Neural crest cell (in vitro differentiated cells): ENCODE measurements at regions not wholly inside any gene's neighbourhood (a gene's known extent, or its start where the extent isn't known, plus 50 kb on each side); places are given as distances from the start of the nearest gene placed in this dataset.

Source experiments
- DNase-seq: peaks from one replicate; pipeline ENCODE4 v3.0.0; 2021; ENCODE audit warnings: low read depth, mixed read lengths, low spot score
- H3K27ac Mint-ChIP-seq: one replicate; pipeline ENCODE4 v1.8.0; 2021; ENCODE audit warnings: mild to moderate bottlenecking, mixed read lengths; ENCODE audit not compliant: unreplicated experiment
- H3K27me3 Mint-ChIP-seq: 2 replicates; pipeline ENCODE4 v1.8.0; 2021; ENCODE audit warnings: low read depth, mild to moderate bottlenecking, mixed read lengths
- H3K36me3 Mint-ChIP-seq: 2 replicates; pipeline ENCODE4 v1.8.0; 2021; ENCODE audit warnings: low read depth, mild to moderate bottlenecking, mixed read lengths
- H3K4me1 Mint-ChIP-seq: 2 replicates; pipeline ENCODE4 v1.8.0; 2021; ENCODE audit warnings: mixed read lengths
- H3K4me3 Mint-ChIP-seq: one replicate; pipeline ENCODE4 v1.8.0; 2021; ENCODE audit warnings: mild to moderate bottlenecking, mixed read lengths
- H3K9me3 Mint-ChIP-seq: 2 replicates; pipeline ENCODE4 v1.8.0; 2021; ENCODE audit warnings: mixed read lengths
- CTCF ChIP-seq: fragments of 200-600 bp; sonication (generic); conservative IDR thresholded peaks from 2 replicates; pipeline ENCODE4 v1.5.0; 2021; ENCODE audit warnings: antibody characterized with exemption, mild to moderate bottlenecking

GRCh38 chr5:89010512-89010911 lies 127.5 kb upstream of the MEF2C start:
- no peak for DNase-seq
- Mint-ChIP-seq H3K27me3 (no peaks in the 10 kb centered on the region), H3K36me3 (no peaks in the 10 kb centered on the region), H3K9me3 (peaks cover 4% of the 10 kb centered on the region), H3K4me1 (peaks cover 9% of the 10 kb centered on the region), H3K27ac (no peak overlapping the region), H3K4me3 (no peak overlapping the region)
- no peak for TF ChIP-seq CTCF

GRCh38 chr5:89008291-89008690 lies 125.3 kb upstream of the MEF2C start:
- Mint-ChIP-seq H3K27me3 (no peaks in the 10 kb centered on the region), H3K4me1 (peaks cover 9% of the 10 kb centered on the region), H3K4me3 (no peak overlapping the region), H3K9me3 (peaks cover 10% of the 10 kb centered on the region), H3K36me3 (peaks cover 3% of the 10 kb centered on the region), H3K27ac (no peak overlapping the region)
- no peak for DNase-seq
- TF ChIP-seq CTCF, result no peak

GRCh38 chr5:89005990-89006389 lies 123.0 kb upstream of the MEF2C start:
- Mint-ChIP-seq H3K4me3 (no peak overlapping the region), H3K27ac (no peak overlapping the region), H3K4me1 (no peaks in the 10 kb centered on the region), H3K36me3 (peaks cover 3% of the 10 kb centered on the region), H3K9me3 (peaks cover 10% of the 10 kb centered on the region), H3K27me3 (no peaks in the 10 kb centered on the region)
- no peak for TF ChIP-seq CTCF
- DNase-seq, result no peak

GRCh38 chr5:89004379-89004778 lies 121.4 kb upstream of the MEF2C start:
- no peaks in the 10 kb centered on the region for H3K4me1 Mint-ChIP-seq
- peaks cover 10% of the 10 kb centered on the region for H3K9me3 Mint-ChIP-seq
- no peak for TF ChIP-seq CTCF
- no peak overlapping the region for H3K4me3 Mint-ChIP-seq
- no peak overlapping the region for H3K27ac Mint-ChIP-seq
- peaks cover 3% of the 10 kb centered on the region for H3K36me3 Mint-ChIP-seq
- DNase-seq, result no peak
- H3K27me3 Mint-ChIP-seq, result no peaks in the 10 kb centered on the region

- no peak for DNase-seq
- TF ChIP-seq CTCF, result no peak
- Mint-ChIP-seq H3K9me3 (peaks cover 9% of the 10 kb centered on the region), H3K36me3 (peaks cover 3% of the 10 kb centered on the region), H3K27ac (no peak overlapping the region), H3K27me3 (no peaks in the 10 kb centered on the region), H3K4me1 (no peaks in the 10 kb centered on the region), H3K4me3 (no peak overlapping the region)
Measured at GRCh38 chr5:89003563-89004036, 120.6 kb upstream of the MEF2C start.

- Mint-ChIP-seq H3K4me1 (no peaks in the 10 kb centered on the region), H3K27ac (no peak overlapping the region), H3K9me3 (peaks cover 2% of the 10 kb centered on the region), H3K27me3 (no peaks in the 10 kb centered on the region), H3K4me3 (no peak overlapping the region), H3K36me3 (no peaks in the 10 kb centered on the region)
- no peak for TF ChIP-seq CTCF
- no peak for DNase-seq
Measured at GRCh38 chr5:88999853-89000252, 116.9 kb upstream of the MEF2C start.
